Uterus (tissue), 3 donors: ENCODE measurements at regions not wholly inside any gene's neighbourhood (a gene's known extent, or its start where the extent isn't known, plus 50 kb on each side); places are given as distances from the start of the nearest gene placed in this dataset.
A peak's percentile ranks its signal among the peaks of the same experiment; 100 is the strongest.

Experiments used
- DNase-seq, 2 donors: peaks; one replicate each; pipeline ENCODE4 v3.0.0-alpha.2; 2019 to 2020
- H3K27ac ChIP-seq, 2 donors: fragments of 200-600 bp; sonication (generic); 1 replicate in 1 of 2; 2 replicates in 1 of 2; pipeline ENCODE4 v1.5.1; 2016 to 2018
- H3K27me3 ChIP-seq, 2 donors: fragments of 200-600 bp; sonication (generic); one replicate each; pipeline ENCODE4 v1.5.1; 2018 to 2019; ENCODE audit warnings: control low read depth in 1 of 2
- H3K36me3 ChIP-seq, 2 donors: fragments of 200-600 bp; sonication (generic); one replicate each; pipeline ENCODE4 v1.5.1; 2019; ENCODE audit warnings: control low read depth in 1 of 2
- H3K4me1 ChIP-seq, 2 donors: fragments of 200-600 bp; sonication (generic); one replicate each; pipeline ENCODE4 v1.5.1; 2018 to 2019; ENCODE audit warnings: control low read depth in 1 of 2
- H3K4me3 ChIP-seq, 2 donors: fragments of 200-600 bp; sonication (generic); 1 replicate in 1 of 2; 2 replicates in 1 of 2; pipeline ENCODE4 v1.5.1; 2018 to 2019; ENCODE audit warnings: mild to moderate bottlenecking in 1 of 2
- H3K9me3 ChIP-seq, 2 donors: fragments of 200-600 bp; sonication (generic); one replicate each; pipeline ENCODE4 v1.5.1; 2019; ENCODE audit warnings: control low read depth in 1 of 2
- POLR2A ChIP-seq, 2 donors: fragments of 450-650 bp; IDR thresholded peaks; one replicate each; pipeline ENCODE4 v1.6.1; 2016; ENCODE audit warnings: antibody characterized with exemption in 2 of 2, mild to moderate bottlenecking in 1 of 2, moderate library complexity in 1 of 2
- intact Hi-C: fragments of 100-400 bp; cut with DNase I; formaldehyde crosslinking; loops from one replicate; pipeline ENCODE4 v1.15.1; 2023; ENCODE audit warnings: low total_unique reads
- TF ChIP-seq, protein P1 (sequence below), 4 experiments: fragments of 200-600 bp in 2 of 4; fragments of 450-650 bp in 2 of 4; sonication (generic) in 2 of 4; IDR thresholded peaks; one replicate each; pipeline ENCODE4 v1.5.1; 2016 to 2019; ENCODE audit warnings: antibody characterized with exemption in 4 of 4, mild to moderate bottlenecking in 2 of 4, moderate library complexity in 1 of 4
- donor health status: DM: yes; HTN: yes; CAD: no.

DNA sequence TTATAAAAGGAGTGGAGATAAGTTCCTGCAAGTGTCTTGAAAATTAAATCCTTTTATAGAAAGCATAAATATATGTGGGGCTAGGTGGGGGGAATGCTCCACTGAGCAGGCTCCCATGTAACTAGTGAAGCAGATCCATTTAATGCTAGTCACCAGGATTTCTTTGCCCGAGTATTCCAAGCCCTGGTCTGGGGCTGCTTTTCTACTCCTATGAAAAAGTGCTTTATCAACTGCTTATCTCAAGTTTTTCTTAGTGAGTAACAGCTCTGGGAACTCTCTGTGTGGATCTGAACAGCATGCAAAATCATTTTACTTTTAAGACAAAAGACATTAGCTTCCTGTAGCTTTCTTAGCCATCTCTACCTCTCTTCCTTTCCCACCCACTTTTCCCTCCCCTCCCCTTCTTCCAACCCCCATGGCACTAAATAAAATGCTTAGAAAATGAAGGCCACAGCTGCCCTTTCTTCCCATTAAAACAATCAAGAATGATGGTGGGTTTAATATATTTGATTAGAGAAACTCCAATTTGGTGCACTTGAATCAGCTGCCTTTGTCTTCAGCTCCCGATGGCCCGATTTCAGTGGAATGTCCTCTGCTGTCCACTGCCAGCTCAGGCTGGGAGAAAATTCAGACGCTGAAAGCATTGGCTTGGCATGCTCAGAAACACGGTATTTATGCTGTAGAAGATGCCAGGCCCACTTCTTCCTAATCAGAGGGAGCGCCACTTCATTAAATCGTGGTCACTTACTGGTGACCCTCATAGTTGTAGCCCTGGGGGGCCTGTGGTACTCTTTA lies 475.1 kb downstream of the FOXO1 start:
- intact Hi-C loops = no loop called here
- H3K4me1 ChIP-seq = peaks cover 11 to 12% of the 10 kb centered on the region in 2 donors
- H3K27ac ChIP-seq = peak overlapping the region; percentile 83

DNA sequence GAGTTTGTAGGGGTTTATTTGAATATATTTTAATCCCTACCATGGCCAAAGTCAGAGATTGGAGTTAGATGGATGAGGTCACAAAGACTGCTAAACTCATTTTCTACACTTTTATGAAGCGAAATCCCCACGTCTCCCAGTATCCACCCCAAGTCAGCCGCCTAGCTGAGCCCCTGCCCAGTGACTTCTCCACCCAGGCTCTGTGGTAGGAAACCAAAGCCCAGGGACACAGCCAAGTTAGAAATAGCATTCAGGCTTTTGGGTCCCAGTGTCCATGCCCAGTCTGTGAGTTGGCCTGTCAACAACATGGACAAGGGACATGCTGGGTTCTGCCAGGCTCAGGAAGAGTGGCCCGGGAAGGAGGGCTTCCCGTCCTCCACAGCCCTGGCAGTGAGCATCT lies 474.0 kb downstream of the FOXO1 start:
- H3K27ac ChIP-seq = peak overlapping the region; percentile 83
- H3K27me3 ChIP-seq = no peaks in the 10 kb centered on the region
- no peak overlapping the region for H3K4me3 ChIP-seq
- intact Hi-C loops = no loop called here
- peaks cover 11 to 12% of the 10 kb centered on the region in 2 donors for H3K4me1 ChIP-seq
- H3K9me3 ChIP-seq = no peaks in the 10 kb centered on the region
- TF ChIP-seq, protein P1, sequence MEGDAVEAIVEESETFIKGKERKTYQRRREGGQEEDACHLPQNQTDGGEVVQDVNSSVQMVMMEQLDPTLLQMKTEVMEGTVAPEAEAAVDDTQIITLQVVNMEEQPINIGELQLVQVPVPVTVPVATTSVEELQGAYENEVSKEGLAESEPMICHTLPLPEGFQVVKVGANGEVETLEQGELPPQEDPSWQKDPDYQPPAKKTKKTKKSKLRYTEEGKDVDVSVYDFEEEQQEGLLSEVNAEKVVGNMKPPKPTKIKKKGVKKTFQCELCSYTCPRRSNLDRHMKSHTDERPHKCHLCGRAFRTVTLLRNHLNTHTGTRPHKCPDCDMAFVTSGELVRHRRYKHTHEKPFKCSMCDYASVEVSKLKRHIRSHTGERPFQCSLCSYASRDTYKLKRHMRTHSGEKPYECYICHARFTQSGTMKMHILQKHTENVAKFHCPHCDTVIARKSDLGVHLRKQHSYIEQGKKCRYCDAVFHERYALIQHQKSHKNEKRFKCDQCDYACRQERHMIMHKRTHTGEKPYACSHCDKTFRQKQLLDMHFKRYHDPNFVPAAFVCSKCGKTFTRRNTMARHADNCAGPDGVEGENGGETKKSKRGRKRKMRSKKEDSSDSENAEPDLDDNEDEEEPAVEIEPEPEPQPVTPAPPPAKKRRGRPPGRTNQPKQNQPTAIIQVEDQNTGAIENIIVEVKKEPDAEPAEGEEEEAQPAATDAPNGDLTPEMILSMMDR (IDR thresholded peaks at IDR 0.05) = no peak
- no peak for TF ChIP-seq POLR2A (IDR thresholded peaks at IDR 0.05)
- H3K36me3 ChIP-seq = no peaks in the 10 kb centered on the region
- DNase-seq = no peak

More for the DNA sequence above, 475.1 kb downstream of the FOXO1 start:
- Histone ChIP-seq H3K27me3 (no peaks in the 10 kb centered on the region), H3K4me3 (no peak overlapping the region), H3K36me3 (no peaks in the 10 kb centered on the region), H3K9me3 (no peaks in the 10 kb centered on the region)
- no peak for DNase-seq
- TF ChIP-seq, protein P1 (IDR thresholded peaks at IDR 0.05) = no peak
- no peak for TF ChIP-seq POLR2A (IDR thresholded peaks at IDR 0.05)

DNA sequence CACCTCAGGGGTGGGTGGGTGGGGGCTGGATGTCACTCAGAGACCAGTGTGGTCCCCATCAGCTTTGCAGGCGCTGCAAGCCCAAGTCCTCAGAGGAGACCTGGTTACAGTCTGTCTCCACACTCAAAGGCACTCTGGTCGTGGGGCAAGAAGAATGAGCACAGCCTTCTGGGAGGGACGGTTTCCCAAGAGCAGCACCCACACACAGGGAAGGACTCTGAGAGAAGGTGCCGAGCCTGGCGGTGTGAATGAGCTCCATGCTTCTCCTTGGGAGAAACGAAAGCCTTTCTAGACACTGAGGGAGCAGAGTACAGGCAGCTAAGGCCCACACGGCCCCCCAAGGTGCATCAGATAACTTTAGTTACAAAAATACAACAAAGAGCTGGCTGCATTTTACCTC lies 473.6 kb downstream of the FOXO1 start:
- Histone ChIP-seq H3K4me1 (peaks cover 11 to 12% of the 10 kb centered on the region in 2 donors), H3K4me3 (no peak overlapping the region)

DNA sequence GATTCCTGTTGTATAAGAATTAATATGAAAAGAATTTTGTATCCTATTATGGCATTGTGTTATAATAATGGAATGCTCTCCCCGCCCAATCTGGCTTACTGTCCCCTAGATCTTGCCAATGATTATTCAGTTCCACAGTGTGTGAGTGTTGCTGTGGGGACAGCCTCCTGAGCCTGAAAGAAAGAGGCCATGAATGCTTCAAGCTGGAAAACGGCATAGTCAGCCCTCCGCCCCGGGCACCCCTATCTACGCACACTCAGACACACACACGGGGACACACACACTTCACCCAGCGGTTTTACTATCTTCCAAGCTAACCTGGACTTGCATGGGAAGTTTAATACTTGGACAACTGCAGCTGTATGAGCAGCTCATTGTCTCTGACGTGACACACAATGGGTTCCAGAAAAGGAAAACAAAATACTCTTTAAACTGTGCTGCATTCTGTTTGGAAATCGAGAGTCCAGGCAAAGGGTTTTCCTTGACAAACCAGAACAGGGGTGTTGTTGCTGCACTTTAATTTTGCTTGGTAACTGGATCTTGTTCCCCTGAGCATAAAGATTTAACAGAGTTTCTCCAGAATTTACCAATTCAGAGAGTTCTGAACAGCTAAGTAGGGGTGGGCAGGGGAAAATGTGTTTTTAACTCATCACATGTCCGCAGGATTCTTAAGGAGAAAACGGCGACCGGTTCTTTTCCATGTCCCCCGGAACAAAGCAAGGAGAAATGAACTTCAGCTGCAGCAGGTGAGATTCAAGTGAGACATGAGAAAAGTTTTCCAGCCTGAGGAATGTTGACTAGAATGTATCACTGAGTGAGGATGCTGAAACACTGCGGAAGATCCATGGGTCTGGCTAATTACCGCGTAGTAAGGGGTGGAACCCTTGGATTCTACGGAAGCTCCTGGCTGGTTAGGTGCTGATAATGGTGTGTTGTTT lies 472.9 kb downstream of the FOXO1 start:
- no peaks in the 10 kb centered on the region for H3K9me3 ChIP-seq
- H3K4me1 ChIP-seq = peaks cover 11 to 12% of the 10 kb centered on the region in 2 donors
- H3K4me3 ChIP-seq = no peak overlapping the region
- no peaks in the 10 kb centered on the region for H3K36me3 ChIP-seq
- TF ChIP-seq POLR2A (IDR thresholded peaks at IDR 0.05) = no peak
- TF ChIP-seq, protein P1 (IDR thresholded peaks at IDR 0.05) = no peak
- H3K27me3 ChIP-seq = no peaks in the 10 kb centered on the region
- intact Hi-C loops = no loop called here
- DNase-seq = peak; percentile 39 to 58
- peak overlapping the region; percentile 83 for H3K27ac ChIP-seq

More for the DNA sequence above, 473.6 kb downstream of the FOXO1 start:
- Histone ChIP-seq H3K36me3 (no peaks in the 10 kb centered on the region), H3K9me3 (no peaks in the 10 kb centered on the region), H3K27me3 (no peaks in the 10 kb centered on the region), H3K27ac (peak overlapping the region; percentile 83)
- DNase-seq = peak in 1 of 2 donors; percentile 28
- TF ChIP-seq POLR2A (IDR thresholded peaks at IDR 0.05) = no peak
- TF ChIP-seq, protein P1 (IDR thresholded peaks at IDR 0.05) = no peak
- intact Hi-C loops = no loop called here
